ENCODE measurements at regions not wholly inside any gene's neighbourhood (a gene's known extent, or its start where the extent isn't known, plus 50 kb on each side); places are given as distances from the start of the nearest gene placed in this dataset.

DNA sequence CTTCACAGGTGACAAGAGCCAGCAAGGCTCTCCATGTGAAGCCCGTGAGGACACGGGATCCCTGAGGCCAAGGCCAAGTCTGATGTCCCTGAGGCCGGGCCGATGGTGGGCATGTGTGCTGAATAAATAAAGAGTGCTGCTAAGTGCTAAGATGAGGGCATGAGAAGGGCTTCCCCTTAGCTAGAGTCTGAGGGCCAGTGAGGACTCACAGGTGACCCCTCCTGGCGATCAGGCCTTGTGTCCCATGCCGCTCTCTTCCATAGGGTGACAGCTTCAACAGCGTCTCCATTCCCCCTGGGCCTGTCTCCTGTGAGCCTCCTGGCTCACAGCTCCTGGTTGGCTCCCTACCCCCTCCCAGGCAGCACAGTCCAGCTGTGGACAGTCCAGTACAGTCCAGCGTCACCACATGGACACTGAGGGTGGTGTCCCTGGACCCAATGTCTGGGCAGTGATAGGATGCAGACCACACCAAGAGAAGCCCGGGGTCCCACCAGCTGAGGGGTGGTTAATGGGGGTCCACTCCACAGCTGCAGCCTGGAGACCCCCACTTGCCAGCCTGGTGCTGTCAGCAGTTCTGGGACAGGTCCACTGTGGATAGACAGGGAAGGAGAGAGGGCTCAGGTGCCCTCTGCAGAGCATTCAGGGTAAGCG is 1033.2 kb downstream of the TBC1D22A start:
- peaks cover 48% of the 10 kb centered on the region for H3K9me3 ChIP-seq (ENCODE audit: control insufficient read depth, insufficient read depth, low read length)

More for the DNA sequence above, 1033.2 kb downstream of the TBC1D22A start:
- no peaks in the 10 kb centered on the region for H3K9me1 ChIP-seq (ENCODE audit: insufficient read depth, low read length)
- dilution Hi-C loops (cut with HindIII; ENCODE audit: low sequenced_read_pairs, unreplicated experiment) = no loop called here
- intact Hi-C loops (cut with micrococcal nuclease) = no loop called here
- no peak overlapping the region for H4K5ac ChIP-seq (ENCODE audit: low read depth, low read length)
- H2AK5ac ChIP-seq (ENCODE audit: low read depth, low read length) = no peak overlapping the region
- no peak overlapping the region for H2AK9ac ChIP-seq (replicated peaks; ENCODE audit: low read depth, low read length, poor library complexity)
- H3K4me1 ChIP-seq (ENCODE audit: control insufficient read depth, insufficient read depth, low read length) = no peaks in the 10 kb centered on the region
- H2BK120ac ChIP-seq (ENCODE audit: low read depth, low read length) = no peak overlapping the region
- no peak overlapping the region for H3K18ac ChIP-seq (ENCODE audit: low read depth, low read length)
- no peak overlapping the region for H2BK5ac ChIP-seq (ENCODE audit: low read depth, low read length, poor library complexity, severe bottlenecking)
- no TSS peak for BruUV-seq (replicated peaks)
- no peaks in the 10 kb centered on the region for H3K79me1 ChIP-seq (ENCODE audit: low read depth in 1 of 2, low read length in 2 of 2)
- no peak overlapping the region for H3K23ac ChIP-seq (ENCODE audit: low read depth, low read length)
- H3K56ac ChIP-seq (ENCODE audit: extremely low read depth, insufficient read depth, low read length) = no peak overlapping the region
- ChIA-PET CTCF (no interaction called here), POLR2A (ENCODE audit: unreplicated experiment) (no interaction called here)
- no peaks in the 10 kb centered on the region for H4K20me1 ChIP-seq (ENCODE audit: insufficient read depth, low read length)
- no peaks in the 10 kb centered on the region for H3K27me3 ChIP-seq (ENCODE audit: control insufficient read depth, insufficient read depth, low read length)
- no peak overlapping the region for H3K4me2 ChIP-seq (ENCODE audit: low read depth, low read length)
- no peak overlapping the region for H3K9ac ChIP-seq (ENCODE audit: low read depth, low read length)
- no peak overlapping the region for H4K91ac ChIP-seq (ENCODE audit: insufficient read depth, low read depth, low read length)
- no peak overlapping the region for H2BK20ac ChIP-seq (ENCODE audit: low read depth, low read length)
- H2BK15ac ChIP-seq (ENCODE audit: low read depth, low read length) = no peak overlapping the region
- ATAC-seq (ENCODE audit: low read depth) (no peak), DNase-seq (no peak)
- H3K4me3 ChIP-seq (ENCODE audit: insufficient read depth, low read depth, low read length) = no peak overlapping the region
- H4K8ac ChIP-seq (ENCODE audit: low read depth in 2 of 2, low read length in 2 of 2) = no peak overlapping the region
- in situ Hi-C loops (cut with MboI; ENCODE audit: low sequenced_read_pairs) = no loop called here
- H3K36me3 ChIP-seq (ENCODE audit: control insufficient read depth, insufficient read depth, low read length) = no peaks in the 10 kb centered on the region
- no peak overlapping the region for H3K27ac ChIP-seq (ENCODE audit: insufficient read depth, low read length)
- H2AFZ ChIP-seq (replicated peaks; ENCODE audit: low read length, poor library complexity) = no peak overlapping the region
- WGBS, 2 experiments (ENCODE audit: extremely low coverage in 2 of 2, insufficient read length in 1 of 2) = 40% methylated on average over 2 of the region's 10 CpGs; no CpG with 5 or more reads in 1 of the 2 experiments
- TF ChIP-seq MXI1 (IDR thresholded peaks at IDR 0.05; ENCODE audit: borderline replicate concordance, low read depth, low read length) = no peak
- no peak for TF ChIP-seq MAFK (IDR thresholded peaks at IDR 0.05; ENCODE audit: low read depth, low read length)
- TF ChIP-seq SMC3 (IDR thresholded peaks at IDR 0.05; ENCODE audit: low read depth, low read length) = no peak
- no peak for TF ChIP-seq RCOR1 (IDR thresholded peaks at IDR 0.05; ENCODE audit: insufficient replicate concordance, low read length)
- no peak for TF ChIP-seq RAD21 (IDR thresholded peaks at IDR 0.05; ENCODE audit: low read length)
- TF ChIP-seq POLR2A (IDR thresholded peaks at IDR 0.05; ENCODE audit: low read depth, low read length) = no peak
- TF ChIP-seq, protein P1, sequence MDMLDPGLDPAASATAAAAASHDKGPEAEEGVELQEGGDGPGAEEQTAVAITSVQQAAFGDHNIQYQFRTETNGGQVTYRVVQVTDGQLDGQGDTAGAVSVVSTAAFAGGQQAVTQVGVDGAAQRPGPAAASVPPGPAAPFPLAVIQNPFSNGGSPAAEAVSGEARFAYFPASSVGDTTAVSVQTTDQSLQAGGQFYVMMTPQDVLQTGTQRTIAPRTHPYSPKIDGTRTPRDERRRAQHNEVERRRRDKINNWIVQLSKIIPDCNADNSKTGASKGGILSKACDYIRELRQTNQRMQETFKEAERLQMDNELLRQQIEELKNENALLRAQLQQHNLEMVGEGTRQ (IDR thresholded peaks at IDR 0.05; ENCODE audit: low read depth, low read length) = no peak
- TF ChIP-seq FOS (IDR thresholded peaks at IDR 0.05; ENCODE audit: low read depth, low read length) = no peak
- no peak for TF ChIP-seq MAZ (IDR thresholded peaks at IDR 0.05; ENCODE audit: borderline replicate concordance, low read depth, low read length)
- TF ChIP-seq CEBPB (IDR thresholded peaks at IDR 0.05; ENCODE audit: low read depth, low read length) = no peak
- TF ChIP-seq NFE2L2 (IDR thresholded peaks at IDR 0.05; ENCODE audit: low read depth, low read length) = no peak
- TF ChIP-seq, protein P2, sequence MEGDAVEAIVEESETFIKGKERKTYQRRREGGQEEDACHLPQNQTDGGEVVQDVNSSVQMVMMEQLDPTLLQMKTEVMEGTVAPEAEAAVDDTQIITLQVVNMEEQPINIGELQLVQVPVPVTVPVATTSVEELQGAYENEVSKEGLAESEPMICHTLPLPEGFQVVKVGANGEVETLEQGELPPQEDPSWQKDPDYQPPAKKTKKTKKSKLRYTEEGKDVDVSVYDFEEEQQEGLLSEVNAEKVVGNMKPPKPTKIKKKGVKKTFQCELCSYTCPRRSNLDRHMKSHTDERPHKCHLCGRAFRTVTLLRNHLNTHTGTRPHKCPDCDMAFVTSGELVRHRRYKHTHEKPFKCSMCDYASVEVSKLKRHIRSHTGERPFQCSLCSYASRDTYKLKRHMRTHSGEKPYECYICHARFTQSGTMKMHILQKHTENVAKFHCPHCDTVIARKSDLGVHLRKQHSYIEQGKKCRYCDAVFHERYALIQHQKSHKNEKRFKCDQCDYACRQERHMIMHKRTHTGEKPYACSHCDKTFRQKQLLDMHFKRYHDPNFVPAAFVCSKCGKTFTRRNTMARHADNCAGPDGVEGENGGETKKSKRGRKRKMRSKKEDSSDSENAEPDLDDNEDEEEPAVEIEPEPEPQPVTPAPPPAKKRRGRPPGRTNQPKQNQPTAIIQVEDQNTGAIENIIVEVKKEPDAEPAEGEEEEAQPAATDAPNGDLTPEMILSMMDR (conservative IDR thresholded peaks at IDR 0.05; ENCODE audit: low read depth, low read length) = no peak
- no peak for TF ChIP-seq RFX5 (IDR thresholded peaks at IDR 0.05; ENCODE audit: low read depth, low read length)
- H3K14ac ChIP-seq (replicated peaks; ENCODE audit: low read depth, low read length) = no peak overlapping the region
- H3K4ac ChIP-seq (ENCODE audit: low read depth, low read length) = no peak overlapping the region

Measured in IMR-90 (cell line).